HG03565 (cell line): ENCODE measurements at regions not wholly inside any gene's neighbourhood (a gene's known extent, or its start where the extent isn't known, plus 50 kb on each side); places are given as distances from the start of the nearest gene placed in this dataset.
A peak's percentile ranks its signal among the peaks of the same experiment; 100 is the strongest.

ENCODE experiments used
- ATAC-seq: cut with Tn5 transposase; IDR thresholded peaks from one replicate; pipeline ENCODE4 v1.9.1; 2021; ENCODE audit warnings: mild to moderate bottlenecking, moderate library complexity; ENCODE audit not compliant: unreplicated experiment

DNA sequence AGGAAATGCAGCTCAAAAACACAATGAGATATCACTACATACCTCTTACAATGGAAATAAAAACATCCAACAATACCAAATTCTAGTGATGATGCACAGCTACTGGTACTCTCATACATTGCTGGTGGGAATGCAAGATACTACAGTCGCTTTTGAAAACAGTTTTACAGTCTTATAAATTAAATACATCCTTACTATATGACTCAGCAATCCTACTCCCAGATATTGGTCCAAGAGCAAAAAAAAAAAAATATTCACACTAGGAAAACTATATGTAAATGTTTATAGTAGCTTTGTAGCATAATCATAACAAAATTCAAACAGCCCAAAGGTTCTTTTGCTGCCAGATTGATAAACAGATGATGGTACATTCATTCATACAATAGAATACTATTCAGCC, 217.4 kb upstream of the FAM83B start:
- ATAC-seq: no peak

DNA sequence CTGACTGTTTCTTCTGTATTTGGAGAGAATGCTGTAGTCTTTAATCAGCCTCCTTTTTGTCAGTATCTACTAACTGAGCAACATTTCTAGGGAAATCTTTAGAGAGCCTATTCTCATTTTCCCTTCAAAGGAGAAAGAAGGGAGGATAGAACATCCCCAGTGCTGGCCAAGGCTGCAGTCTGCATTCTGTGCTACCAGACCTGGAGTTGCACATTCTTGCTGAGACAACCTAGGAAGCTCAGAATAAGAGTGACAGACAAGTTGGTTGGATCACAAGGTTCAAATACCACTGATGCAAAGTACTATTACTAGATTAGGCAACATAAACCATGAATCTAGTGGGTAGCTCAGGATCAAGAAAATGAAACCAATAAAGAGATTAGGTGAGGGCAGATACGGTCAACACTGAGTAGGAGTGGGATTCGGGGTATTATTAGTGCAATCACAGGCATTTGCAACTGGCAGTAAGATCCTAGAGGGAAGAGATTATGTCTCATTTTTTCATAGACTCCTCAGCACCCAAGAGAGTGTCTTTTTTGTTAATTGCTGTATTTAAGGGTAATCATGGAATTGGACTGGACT, 213.5 kb upstream of the FAM83B start:
- ATAC-seq: no peak

DNA sequence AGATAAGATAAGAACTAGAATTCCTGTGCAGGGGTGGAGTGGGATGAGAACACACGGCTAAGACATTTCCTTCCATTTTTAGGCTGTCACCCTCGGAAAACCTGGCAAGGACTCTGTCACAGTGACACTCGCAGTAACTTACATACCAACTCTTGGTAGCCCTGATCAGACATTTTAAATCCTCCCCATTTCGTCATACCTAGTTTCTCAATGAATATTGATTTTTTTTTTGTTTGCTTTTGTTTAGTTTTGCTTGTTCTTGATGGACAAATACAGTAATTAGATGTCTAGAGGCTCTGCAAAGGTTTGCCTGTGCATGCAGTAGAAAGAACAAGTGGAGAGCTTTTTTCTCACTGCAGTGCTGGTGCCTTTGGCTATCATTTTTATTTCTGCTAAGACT, 213.0 kb upstream of the FAM83B start:
- ATAC-seq: no peak

DNA sequence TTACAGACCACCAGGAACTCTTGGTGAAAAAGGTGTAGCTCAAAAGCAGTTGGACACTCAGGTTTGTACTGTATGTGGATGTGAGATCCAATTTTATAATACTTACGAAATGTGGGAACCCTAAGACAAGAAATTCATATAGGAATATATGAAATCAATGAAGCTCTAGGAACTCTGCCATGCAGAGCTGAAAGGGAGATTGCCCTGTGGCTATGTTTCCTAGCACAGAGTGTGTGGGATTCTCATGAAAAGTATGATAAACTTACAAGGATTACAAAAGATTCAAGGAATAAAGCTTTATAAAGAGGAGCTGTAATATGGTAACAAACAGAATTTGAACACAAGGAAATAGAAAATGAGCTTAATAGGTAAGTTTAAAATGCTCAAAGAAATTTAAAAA, 205.7 kb upstream of the FAM83B start:
- ATAC-seq: no peak

DNA sequence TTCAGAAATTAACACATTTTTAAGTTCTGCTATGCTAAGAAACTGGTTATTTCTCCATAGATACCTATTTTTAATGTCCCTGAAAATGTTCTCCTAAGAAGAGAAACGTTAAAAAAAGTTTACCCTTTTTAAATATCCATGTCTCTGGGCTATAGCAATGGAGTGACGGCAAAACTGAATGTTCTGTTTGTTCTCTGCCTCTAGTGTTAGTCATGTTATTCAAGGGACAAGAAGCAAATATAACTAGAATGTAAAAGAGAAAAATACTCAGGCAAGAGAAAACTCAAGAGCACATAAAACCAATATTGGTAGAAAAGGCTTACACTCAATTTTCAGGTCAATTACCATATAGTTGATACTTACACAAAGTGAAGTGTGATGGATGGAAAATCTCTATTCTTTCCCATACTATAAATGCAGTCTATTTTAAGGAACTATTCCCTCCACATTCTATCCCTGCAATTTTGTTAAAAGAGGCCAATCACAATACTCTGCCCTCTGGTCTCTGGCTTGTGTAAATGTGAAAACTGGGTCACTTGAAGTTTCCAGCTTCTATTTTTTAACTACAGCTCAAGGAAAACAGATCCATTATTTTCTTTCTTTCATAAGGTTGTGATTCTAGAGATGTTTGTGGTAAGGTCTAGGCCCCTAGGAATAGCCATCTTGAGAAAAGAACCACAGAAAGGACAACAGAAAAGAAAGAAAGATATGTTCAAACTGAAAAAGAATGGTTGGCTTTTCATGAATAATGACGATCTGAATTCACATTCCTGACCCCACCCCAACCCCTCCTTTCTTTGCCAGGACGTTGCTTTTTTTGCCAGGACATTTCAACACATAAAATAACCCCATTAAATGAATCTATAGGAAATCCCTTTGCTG, 200.3 kb upstream of the FAM83B start:
- no peak for ATAC-seq

DNA sequence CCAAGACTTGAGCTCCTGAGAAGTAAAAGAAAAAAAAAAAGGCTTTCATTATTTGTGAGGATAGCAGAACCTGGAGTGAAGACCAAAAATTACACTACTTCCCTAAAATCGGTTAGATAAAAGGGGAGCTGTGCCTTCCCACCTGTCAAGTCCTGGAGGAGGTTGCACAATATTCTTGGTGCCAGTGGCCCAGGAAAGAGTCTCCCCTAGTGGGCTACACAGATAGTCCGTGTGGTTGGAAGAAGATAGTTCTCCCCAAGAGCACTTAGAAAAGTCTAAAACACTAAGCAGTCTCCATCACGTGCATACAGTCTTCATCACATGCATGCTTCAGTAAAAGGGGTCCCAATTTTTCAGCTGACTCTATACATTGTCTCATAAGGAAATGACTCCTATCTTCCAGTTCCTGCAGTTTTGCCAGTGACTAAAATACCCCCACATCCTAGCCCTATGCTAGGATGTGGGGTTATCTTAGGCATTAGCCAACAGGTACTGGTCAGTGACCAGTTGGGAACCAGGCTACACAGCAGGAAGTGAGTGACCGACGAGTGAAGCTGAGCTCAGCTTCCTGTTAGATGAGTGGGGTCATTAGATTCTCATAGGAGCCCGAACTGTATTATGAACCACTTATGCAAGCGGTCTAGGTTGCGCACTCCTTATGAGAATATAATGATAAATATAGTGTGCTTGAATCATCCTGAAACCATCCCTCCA, 199.5 kb upstream of the FAM83B start:
- no peak for ATAC-seq

DNA sequence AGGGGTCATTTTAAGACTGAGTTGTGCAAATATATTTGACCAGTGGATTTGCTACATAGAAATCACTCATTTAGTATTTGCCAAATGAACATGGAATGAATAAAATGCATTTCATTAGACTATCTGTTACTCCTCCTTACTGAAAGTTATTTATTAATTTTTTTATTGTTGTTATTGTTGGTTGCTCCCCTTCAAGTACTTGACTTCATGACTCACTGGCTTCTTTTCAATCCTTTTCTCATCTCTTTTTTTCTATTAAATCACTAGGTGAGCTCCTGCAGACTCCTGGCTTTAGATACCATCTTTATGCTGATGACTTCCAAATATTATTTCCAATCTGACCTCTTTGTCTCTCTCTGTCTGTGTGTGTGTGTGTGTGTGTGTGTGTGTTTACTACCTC, 192.2 kb upstream of the FAM83B start:
- no peak for ATAC-seq

DNA sequence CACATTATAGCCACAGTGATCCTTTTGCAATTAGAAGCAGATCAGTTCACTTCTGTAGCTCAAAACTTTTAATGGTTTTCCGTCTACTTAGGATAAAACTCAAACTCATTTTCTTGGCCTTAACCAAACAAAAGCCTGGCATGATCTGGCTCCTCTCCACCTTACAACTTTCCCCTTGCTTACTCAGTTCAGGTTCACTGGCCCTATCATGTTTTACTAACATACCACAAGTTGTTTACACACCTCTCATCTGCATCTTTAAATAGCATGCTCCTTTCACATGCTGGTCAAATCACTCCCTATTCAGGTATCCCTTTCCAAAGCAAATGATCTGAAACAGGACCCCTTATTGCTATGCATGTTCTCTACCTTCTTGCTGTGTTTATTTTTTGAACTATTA, 191.4 kb upstream of the FAM83B start:
- ATAC-seq: no peak

DNA sequence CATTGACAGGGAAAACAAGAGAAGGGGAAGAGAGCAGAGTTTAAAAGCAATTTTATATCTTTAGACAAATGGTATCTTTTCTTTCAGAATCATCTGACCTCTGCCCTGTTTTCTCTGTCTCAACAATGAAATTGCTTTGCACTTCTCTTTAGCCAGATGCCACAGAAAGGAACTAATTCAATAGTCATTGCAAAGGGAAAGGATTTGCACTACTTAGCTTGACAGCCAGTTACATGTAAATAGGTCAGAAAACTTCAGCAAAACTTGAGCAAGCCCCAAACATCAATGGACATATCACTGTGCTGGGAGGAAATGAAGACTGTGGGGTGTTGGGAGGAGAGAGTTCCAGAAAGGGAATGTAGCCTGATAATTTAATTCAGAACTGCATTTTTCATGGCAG, 181.3 kb upstream of the FAM83B start:
- no peak for ATAC-seq

DNA sequence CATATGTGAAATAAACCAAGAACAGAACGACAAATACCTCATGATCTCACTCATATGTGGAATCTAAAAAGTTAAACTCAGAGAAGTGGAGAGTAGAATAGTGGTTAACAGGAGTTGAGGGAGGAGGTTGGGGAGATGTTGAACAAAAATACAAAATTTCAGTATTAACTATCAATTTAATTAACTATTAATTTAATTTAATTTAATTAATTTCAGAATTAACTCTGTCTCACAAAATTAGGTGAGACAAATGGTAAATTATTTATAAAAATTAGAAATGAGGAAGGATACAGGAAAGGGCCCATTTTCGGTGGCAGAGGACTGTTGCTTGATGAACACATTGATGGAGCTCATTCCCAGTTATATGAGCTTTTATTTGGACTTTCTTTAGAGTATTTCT, 166.0 kb upstream of the FAM83B start:
- no peak for ATAC-seq

DNA sequence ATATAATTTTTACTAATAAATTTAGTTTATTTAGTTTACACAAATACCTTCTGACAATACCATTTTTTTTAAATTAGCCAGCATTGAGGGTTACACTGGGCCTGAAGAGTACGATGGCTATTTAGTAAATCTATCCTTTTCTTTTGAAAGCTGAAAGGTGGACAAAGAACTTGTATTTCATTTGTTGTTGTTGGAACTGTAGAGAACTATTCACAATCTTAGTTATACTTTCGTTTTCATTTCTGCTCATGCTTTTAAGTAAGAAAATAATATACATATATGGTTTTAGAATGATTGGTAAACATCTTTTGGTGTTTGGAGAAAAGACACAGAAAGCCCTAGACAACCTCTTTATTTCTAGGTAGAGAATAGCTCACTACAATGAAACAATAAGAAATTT, 165.3 kb upstream of the FAM83B start:
- no peak for ATAC-seq

DNA sequence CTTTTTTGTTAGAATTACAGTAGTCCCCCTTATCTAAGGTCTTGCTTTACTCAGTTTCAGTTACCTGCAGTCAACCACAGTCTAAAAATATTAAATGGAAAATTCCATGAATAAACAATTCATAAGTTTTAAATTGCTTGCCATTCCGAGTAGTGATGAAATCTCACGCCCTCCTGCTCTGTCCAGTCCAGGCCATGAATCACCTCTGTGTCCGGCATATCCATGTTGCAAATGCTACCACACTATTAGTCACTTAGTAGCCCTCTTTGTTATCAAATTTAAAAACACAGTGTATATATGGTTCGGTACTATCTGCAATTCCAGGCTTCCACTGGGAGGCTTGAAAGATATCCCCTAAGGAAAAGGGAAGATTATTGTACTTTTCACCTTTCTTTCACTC, 164.6 kb upstream of the FAM83B start:
- ATAC-seq: no peak

DNA sequence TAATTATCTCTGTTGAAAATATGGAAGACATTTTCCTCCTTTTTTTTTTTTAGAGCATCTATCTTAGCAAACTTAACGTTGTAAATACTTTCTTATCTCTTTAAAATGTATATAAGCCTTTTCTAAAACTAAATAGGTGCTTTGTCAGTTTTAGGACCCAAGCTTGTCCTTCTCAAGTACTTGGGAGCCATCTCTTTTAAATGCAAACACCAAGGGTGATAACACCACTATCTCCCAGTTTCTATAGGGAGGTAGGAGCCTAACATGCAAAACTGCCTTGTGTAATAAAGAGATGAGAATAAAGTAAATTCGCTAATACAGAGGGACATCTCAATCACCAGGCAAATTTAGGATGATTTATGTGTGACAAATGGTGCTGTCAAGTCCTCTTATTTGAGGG, 157.0 kb upstream of the FAM83B start:
- no peak for ATAC-seq

DNA sequence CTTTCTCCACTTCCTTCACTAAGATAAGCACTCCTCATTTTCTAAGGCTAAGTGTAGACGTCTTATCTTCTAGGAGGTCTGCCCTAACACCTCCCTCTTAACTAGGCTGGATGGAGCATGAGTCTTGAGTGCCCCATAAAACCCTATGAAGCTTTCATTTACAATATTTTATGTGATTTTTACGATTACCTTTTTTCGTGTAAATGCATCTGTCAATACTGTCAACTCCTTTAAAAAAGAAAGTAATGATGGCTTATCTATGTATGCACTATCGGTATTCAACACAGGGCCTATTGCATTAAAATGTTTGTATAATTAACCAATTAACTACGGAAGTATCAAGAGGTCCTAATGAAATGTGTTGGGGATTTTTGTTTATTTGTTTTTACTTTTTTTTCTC, 156.0 kb upstream of the FAM83B start:
- no peak for ATAC-seq

DNA sequence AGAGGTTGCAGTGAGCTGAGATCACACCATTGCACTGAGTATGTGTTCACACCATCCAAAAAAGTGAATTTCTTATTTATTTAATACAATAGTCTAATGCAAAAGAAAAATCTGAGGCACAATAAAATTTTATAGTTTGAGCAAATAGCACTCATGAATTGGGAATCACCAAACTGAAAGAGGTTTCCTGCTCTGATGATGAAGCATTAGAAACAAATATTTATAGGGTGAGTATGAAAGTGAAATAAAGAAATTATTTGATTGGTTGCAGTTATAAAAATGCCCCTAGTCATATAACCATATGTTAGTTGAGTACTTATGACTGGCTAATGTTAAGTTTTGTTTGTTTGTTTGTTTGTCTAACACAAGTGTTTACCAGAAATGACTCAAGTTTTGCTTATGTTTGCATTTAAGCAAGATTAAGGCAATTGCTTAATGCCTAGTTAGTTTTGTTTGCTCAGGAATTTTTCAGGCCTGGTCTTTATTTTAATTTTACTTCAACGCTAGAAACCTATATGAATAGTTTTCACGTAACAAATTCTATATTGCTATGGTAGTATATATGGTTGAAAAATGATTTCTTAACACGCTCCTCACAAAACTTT, 151.5 kb upstream of the FAM83B start:
- no peak for ATAC-seq

DNA sequence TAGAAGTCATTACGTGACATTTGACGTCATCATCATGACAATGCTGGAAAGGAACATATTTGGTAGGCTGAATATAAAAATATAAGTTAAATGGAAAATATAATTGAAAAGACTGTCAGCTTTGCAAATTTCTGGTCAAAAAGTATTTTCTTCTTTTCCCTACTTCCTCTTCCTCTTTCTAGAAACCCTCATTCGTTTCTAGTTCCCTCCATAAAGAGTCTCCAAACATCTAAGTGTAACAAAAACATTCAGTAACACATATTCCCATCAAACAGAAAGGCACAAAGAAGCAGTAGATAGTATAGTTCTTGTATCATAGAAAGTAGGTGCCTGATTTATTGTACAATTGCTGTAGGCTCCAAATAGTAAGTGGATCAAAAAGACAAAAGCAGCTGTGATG, 150.8 kb upstream of the FAM83B start:
- ATAC-seq: no peak

DNA sequence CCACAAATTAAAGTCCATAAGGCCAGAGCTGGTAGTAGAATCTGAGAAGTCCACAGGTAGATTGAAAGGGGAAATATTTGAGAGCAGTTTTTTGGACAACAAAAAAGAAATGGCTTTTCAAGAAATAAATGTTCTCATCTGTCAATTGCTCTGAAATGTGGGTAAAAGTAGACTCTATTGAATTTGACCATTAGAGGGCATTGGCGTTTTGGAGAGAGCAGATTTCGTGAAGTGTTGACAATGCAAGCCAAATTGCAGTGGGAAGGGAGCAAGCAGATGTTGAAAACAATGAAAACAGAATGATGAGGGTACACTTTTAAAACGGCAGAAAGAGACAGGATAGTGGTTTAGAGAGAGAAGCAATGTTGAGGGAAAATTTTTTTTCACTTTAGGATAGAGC, 149.1 kb upstream of the FAM83B start:
- no peak for ATAC-seq

DNA sequence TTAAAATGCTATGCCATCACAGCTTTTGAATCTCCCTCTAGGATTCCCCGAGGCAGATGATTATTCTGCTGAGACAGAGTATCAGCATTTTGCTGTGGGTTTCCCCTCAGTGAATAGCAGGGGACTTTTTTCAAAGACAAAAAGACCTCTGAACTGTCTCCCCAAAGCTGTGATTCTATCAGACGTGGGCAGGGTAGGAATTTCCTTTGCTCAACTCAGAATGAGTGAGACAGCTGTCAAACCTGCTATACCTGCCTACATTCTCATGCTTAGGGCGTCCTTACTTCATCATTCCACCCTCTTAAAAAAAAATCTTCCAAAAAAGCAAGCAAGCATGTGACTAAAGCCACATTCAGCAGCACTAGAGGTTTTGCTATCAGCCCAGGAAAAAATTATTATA, 147.6 kb upstream of the FAM83B start:
- peak; percentile 66 for ATAC-seq

DNA sequence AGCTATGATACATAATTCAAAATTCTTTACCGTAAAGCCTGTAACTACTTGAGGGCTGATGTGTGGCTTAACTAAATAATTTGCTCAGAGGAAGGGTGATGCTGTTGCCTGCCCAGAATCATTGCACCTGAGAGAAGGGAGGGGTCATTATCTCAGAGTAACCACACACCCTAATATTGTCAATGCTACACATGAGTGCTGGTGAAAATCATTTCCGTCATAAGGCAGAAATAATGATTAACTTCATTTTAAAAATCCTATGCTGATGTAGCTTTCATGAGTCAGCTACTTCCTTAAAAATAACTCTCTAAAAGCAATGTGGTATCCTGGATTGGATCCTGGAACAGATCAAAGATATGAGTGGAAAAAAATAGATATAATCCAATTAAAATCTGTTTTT, 146.4 kb upstream of the FAM83B start:
- no peak for ATAC-seq

DNA sequence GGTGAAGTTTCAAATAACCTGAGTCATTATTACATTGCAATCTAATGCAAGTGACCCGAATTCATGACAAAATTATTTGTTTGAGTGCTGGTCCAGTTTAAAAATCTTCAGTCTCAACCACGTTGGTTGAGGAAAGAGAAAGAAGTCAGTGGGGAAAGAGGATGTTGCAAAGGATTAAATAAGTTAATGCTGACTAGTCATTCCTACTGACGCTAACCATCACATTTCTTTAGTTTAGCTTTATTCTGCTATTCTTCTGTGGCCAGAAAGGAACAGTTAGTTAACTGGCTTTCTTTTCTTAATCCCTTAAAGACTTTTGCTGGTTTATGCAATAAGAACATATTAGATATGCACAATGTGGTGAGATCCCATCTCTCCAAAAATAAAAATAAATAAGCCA, 143.8 kb upstream of the FAM83B start:
- no peak for ATAC-seq

DNA sequence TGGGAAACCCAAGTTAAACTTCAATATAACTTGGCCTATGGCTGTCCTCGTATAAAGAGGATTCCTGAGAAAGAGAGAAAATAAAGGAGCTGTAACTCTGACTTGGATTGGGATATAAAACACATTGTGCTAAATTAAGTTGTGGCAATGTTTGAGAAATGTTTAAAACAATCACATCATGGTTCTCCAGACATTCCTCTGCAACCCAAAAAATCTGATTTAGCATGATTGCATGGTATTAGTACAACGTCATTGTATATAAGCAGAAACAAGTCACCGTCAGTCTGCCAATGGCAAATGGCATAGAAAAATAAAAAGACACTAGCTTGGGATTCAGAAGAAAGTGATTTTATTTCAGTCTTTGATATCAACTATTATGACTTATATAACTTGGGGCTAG, 140.2 kb upstream of the FAM83B start:
- no peak for ATAC-seq
